ENCODE measurements at regions not wholly inside any gene's neighbourhood (a gene's known extent, or its start where the extent isn't known, plus 50 kb on each side); places are given as distances from the start of the nearest gene placed in this dataset.

DNA sequence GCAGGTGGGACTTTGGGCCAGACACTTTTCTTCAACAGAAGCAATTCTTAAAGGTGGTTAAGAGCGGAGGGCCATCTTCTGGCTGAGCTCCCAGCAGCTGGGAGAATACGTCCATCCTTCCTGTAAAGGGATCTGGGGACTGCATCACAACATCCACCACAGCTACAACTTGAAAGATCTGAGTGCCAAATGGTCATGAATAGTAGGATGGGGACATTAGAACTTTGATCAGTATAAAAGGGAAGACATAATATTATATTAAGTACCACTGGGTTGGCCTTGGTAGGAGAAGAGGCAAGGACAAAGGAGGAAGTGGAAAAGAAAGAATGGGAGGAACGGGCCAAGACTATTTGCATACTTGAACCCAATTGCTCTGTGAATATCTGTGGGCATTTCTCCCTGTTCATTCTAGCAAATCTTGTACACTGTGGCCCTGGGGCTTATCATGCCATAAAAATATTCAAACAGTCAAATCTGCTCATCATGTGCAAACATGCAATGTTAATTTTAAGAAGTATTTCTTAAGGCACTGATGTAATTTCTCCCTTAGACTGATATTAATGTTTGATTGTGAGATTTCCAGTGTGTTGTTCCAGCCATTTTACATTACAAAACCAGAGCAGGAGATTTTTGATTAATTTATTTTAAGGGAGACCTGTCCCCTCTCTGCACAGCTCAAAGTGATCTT is 65.5 kb upstream of the CREB5 start:
- no peak for FAIRE-seq
- Histone ChIP-seq H3K4me3 (ENCODE audit: low read depth in 1 of 3, low read length in 3 of 3) (no peak overlapping the region), H3K27me3 (ENCODE audit: control insufficient read depth in 3 of 3, insufficient read depth in 3 of 3, low read length in 3 of 3) (no peaks in the 10 kb centered on the region), H3K36me3 (ENCODE audit: control insufficient read depth in 3 of 3, insufficient read depth in 2 of 3, low read depth in 1 of 3, low read length in 3 of 3) (no peaks in the 10 kb centered on the region), H3K27ac (ENCODE audit: low read depth in 1 of 3, low read length in 2 of 3) (peak overlapping the region in 1 of 3 donors; percentile 20), H3K4me1 (ENCODE audit: control insufficient read depth in 3 of 3, insufficient read depth in 2 of 3, low read depth in 1 of 3, low read length in 2 of 3) (peaks cover 0 to 15% (median 0%) of the 10 kb centered on the region in 3 donors), H3K9me3 (ENCODE audit: control insufficient read depth in 2 of 2, insufficient read depth in 1 of 2, low read depth in 1 of 2, low read length in 1 of 2) (no peaks in the 10 kb centered on the region)
- no peak for DNase-seq
- 73 to 87% (median 78%) methylated on average over 3 of the region's 3 CpGs for WGBS, 3 donors

DNA sequence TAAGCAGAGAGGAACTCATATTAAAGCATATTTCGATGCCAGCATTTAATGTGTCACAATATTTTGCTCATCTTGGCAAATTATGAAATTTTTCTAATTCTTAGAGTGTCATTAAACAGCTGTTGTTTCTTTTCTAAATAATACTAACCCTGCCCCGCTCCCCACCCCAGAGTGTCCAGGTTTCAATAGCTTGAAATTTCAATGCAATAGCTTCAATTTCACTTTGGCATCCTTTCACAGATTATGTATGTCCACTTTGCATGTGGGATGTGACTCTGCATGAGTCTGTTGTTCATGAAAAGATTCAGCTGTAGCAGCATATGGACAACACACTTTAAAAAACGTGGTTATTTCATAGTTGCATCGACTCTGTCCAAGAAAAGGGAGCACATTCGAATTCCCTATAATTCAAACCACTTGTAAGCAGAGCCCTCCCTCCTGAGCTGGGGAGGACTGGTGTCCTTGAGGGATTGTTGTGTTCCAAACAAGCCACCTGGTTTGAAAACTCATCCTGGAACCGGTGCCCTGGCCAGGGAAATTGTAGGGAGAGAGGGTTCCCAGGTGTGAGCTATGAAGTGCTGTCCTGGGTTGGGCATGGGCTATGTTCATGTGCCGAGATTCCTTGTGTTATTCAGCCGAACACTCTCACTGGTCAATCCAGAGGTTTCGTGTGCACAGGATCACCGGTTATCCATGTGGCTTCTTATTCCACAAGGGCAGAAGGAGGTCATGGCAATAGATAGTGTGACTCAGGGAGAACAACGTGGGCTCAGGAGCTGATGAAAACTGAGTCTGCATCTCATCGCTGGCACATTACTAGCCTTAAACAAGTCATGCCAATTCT is 64.6 kb upstream of the CREB5 start:
- Histone ChIP-seq H3K4me3 (ENCODE audit: low read depth in 1 of 3, low read length in 3 of 3) (no peak overlapping the region), H3K9me3 (ENCODE audit: control insufficient read depth in 2 of 2, insufficient read depth in 1 of 2, low read depth in 1 of 2, low read length in 1 of 2) (no peaks in the 10 kb centered on the region), H3K27me3 (ENCODE audit: control insufficient read depth in 3 of 3, insufficient read depth in 3 of 3, low read length in 3 of 3) (no peaks in the 10 kb centered on the region), H3K36me3 (ENCODE audit: control insufficient read depth in 3 of 3, insufficient read depth in 2 of 3, low read depth in 1 of 3, low read length in 3 of 3) (no peaks in the 10 kb centered on the region), H3K27ac (ENCODE audit: low read depth in 1 of 3, low read length in 2 of 3) (no peak overlapping the region), H3K4me1 (ENCODE audit: control insufficient read depth in 3 of 3, insufficient read depth in 2 of 3, low read depth in 1 of 3, low read length in 2 of 3) (peaks cover 0 to 17% (median 0%) of the 10 kb centered on the region in 3 donors)
- DNase-seq (no peak), FAIRE-seq (no peak)
- 72 to 81% (median 76%) methylated on average over 12 of the region's 12 CpGs for WGBS, 3 donors

DNA sequence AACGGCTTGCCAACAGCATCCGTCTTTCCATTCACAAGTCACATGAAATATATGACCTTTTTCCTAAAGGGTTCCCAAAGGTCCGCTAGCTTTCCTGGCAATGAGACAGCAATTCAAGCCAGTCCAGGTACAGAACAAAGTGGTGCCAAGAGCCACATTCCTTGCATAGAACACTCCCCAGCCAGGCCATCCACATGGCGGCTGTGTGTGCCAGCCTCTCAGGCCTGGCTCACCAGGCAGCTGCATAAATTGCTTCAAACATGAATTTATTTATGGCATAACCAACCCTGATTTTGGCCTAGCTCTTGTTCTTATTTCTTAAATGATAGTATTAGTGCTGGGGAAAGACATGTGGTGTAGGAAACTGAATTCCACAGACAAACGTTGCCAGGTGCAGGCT is 63.7 kb upstream of the CREB5 start:
- H3K4me3 ChIP-seq (ENCODE audit: low read depth in 1 of 3, low read length in 3 of 3), result no peak overlapping the region
- peaks cover 0 to 17% (median 0%) of the 10 kb centered on the region in 3 donors for H3K4me1 ChIP-seq (ENCODE audit: control insufficient read depth in 3 of 3, insufficient read depth in 2 of 3, low read depth in 1 of 3, low read length in 2 of 3)
- DNase-seq, result no peak
- no peak overlapping the region for H3K27ac ChIP-seq (ENCODE audit: low read depth in 1 of 3, low read length in 2 of 3)
- no peak for FAIRE-seq
- no peaks in the 10 kb centered on the region for H3K36me3 ChIP-seq (ENCODE audit: control insufficient read depth in 3 of 3, insufficient read depth in 2 of 3, low read depth in 1 of 3, low read length in 3 of 3)
- 76 to 82% (median 77%) methylated on average over 5 of the region's 5 CpGs for WGBS, 3 donors
- H3K27me3 ChIP-seq (ENCODE audit: control insufficient read depth in 3 of 3, insufficient read depth in 3 of 3, low read length in 3 of 3), result no peaks in the 10 kb centered on the region
- H3K9me3 ChIP-seq (ENCODE audit: control insufficient read depth in 2 of 2, insufficient read depth in 1 of 2, low read depth in 1 of 2, low read length in 1 of 2), result no peaks in the 10 kb centered on the region

DNA sequence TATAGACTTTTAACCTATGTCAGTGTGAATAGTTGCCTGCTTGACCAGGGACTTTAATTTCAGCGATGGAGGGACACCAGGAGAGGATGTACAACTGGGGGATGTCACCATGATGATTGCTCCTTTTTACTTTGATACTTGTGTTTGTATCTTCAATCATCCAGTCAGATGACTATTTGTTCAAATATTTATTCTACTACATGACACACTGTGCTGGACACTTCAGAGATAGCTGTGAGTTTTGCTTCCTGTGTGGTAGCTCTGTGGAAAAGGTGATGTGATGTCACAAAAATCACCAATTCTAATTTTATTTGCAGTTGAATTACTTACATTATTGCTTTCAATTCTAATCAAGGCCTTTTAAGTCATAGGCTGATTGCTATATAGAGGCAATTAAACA is 62.7 kb upstream of the CREB5 start:
- no peaks in the 10 kb centered on the region for H3K36me3 ChIP-seq (ENCODE audit: control insufficient read depth in 3 of 3, insufficient read depth in 2 of 3, low read depth in 1 of 3, low read length in 3 of 3)
- no peak overlapping the region for H3K27ac ChIP-seq (ENCODE audit: low read depth in 1 of 3, low read length in 2 of 3)
- no peaks in the 10 kb centered on the region for H3K27me3 ChIP-seq (ENCODE audit: control insufficient read depth in 3 of 3, insufficient read depth in 3 of 3, low read length in 3 of 3)
- DNase-seq (no peak), FAIRE-seq (no peak)
- 53 to 97% (median 86%) methylated on average over 1 of the region's 1 CpG for WGBS, 3 donors
- H3K4me3 ChIP-seq (ENCODE audit: low read depth in 1 of 3, low read length in 3 of 3), result no peak overlapping the region
- peaks cover 0 to 17% (median 0%) of the 10 kb centered on the region in 3 donors for H3K4me1 ChIP-seq (ENCODE audit: control insufficient read depth in 3 of 3, insufficient read depth in 2 of 3, low read depth in 1 of 3, low read length in 2 of 3)
- no peaks in the 10 kb centered on the region for H3K9me3 ChIP-seq (ENCODE audit: control insufficient read depth in 2 of 2, insufficient read depth in 1 of 2, low read depth in 1 of 2, low read length in 1 of 2)

DNA sequence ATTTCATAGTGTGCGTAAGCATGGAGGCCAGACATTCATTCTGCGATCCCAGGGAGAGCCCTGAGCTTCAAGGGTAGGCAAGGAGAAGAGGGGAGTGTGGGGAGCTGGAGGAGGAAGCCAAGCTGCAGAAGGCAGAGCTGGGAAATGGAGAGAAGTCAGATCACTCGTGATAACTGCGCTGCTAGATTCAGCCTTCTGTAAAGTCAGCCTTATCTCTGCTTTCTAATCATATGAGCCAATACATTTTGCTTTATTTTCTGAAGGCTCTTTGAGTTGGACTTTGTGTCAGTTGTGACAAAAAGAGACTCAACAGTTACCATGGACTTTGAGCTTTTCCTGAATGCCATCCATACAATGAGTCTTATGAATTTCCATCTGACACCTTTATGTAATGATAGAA is 61.7 kb upstream of the CREB5 start:
- H3K36me3 ChIP-seq (ENCODE audit: control insufficient read depth in 3 of 3, insufficient read depth in 2 of 3, low read depth in 1 of 3, low read length in 3 of 3), result no peaks in the 10 kb centered on the region
- H3K9me3 ChIP-seq (ENCODE audit: control insufficient read depth in 2 of 2, insufficient read depth in 1 of 2, low read depth in 1 of 2, low read length in 1 of 2), result no peaks in the 10 kb centered on the region
- no peaks in the 10 kb centered on the region for H3K27me3 ChIP-seq (ENCODE audit: control insufficient read depth in 3 of 3, insufficient read depth in 3 of 3, low read length in 3 of 3)
- no peak overlapping the region for H3K4me3 ChIP-seq (ENCODE audit: low read depth in 1 of 3, low read length in 3 of 3)
- peak overlapping the region in 1 of 3 donors; percentile 49 for H3K27ac ChIP-seq (ENCODE audit: low read depth in 1 of 3, low read length in 2 of 3)
- peaks cover 0 to 22% (median 0%) of the 10 kb centered on the region in 3 donors for H3K4me1 ChIP-seq (ENCODE audit: control insufficient read depth in 3 of 3, insufficient read depth in 2 of 3, low read depth in 1 of 3, low read length in 2 of 3)
- FAIRE-seq (no peak), DNase-seq (peak; percentile 13 to 77)
- WGBS, 3 donors, result 51 to 78% (median 62%) methylated on average over 4 of the region's 4 CpGs

DNA sequence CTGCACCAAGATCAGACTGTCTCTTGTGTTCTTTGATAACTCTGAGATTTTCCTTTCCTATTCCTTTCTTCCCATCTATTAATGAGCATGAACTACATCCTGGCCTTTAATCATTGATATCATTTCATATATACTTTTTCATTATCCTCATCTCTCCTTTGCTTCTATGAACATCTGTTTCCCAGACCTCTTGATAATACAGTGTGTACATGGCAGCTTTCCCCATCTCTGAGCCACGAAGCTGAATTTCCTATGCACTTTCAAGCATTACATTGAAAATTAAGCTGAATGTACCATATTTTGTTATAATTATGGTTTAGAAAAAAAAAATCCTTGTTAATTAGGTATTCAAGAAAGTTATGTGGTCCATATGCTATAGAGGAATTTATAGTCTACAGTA is 60.9 kb upstream of the CREB5 start:
- Histone ChIP-seq H3K9me3 (ENCODE audit: control insufficient read depth in 2 of 2, insufficient read depth in 1 of 2, low read depth in 1 of 2, low read length in 1 of 2) (no peaks in the 10 kb centered on the region), H3K4me3 (ENCODE audit: low read depth in 1 of 3, low read length in 3 of 3) (no peak overlapping the region), H3K27me3 (ENCODE audit: control insufficient read depth in 3 of 3, insufficient read depth in 3 of 3, low read length in 3 of 3) (no peaks in the 10 kb centered on the region), H3K36me3 (ENCODE audit: control insufficient read depth in 3 of 3, insufficient read depth in 2 of 3, low read depth in 1 of 3, low read length in 3 of 3) (no peaks in the 10 kb centered on the region), H3K27ac (ENCODE audit: low read depth in 1 of 3, low read length in 2 of 3) (no peak overlapping the region), H3K4me1 (ENCODE audit: control insufficient read depth in 3 of 3, insufficient read depth in 2 of 3, low read depth in 1 of 3, low read length in 2 of 3) (peaks cover 0 to 28% (median 0%) of the 10 kb centered on the region in 3 donors)
- no peak for DNase-seq
- no peak for FAIRE-seq
- 61 to 80% (median 75%) methylated on average over 1 of the region's 1 CpG for WGBS, 3 donors

DNA sequence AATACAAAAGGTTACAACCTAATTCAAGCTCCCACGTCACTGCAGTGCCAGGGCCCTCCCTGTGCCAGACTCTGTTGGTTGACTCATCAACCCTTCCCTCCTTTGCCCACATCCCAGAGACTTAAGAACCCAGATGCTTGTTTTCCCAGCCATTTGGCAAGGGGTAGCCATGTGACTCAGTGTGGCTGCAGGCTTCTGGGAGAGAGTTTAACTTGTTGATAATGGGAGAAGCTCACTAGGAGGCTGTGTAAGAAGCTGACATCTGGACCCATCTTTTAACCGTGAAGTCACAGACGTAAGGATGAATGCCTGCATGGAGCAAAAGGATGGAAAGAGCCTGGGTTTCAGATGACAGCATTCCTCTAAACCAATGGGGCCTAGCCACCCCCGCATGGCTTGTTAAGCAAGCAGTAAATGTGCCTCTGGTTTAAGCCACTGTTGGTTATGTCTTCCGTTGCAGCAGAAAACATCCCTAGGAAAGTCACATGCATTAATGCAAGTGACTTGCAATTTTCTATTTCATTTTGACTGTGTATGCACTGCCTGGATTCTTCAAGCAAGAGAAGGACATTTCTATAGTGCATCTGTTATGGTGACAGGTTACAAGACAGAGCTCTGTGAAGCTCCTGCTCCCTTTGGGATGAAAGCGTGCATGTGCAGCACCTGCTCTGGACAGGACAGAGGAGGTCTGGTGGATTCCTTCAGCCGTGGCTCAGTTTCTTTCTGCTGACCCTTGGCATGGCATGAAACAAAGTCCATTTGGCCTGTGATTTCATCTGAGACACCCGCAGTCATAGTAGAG is 57.5 kb upstream of the CREB5 start:
- WGBS, 3 donors, result 74 to 83% (median 78%) methylated on average over 8 of the region's 8 CpGs
- Histone ChIP-seq H3K27ac (ENCODE audit: low read depth in 1 of 3, low read length in 2 of 3) (peak overlapping the region in 1 of 3 donors; percentile 64), H3K4me3 (ENCODE audit: low read depth in 1 of 3, low read length in 3 of 3) (no peak overlapping the region), H3K9me3 (ENCODE audit: control insufficient read depth in 2 of 2, insufficient read depth in 1 of 2, low read depth in 1 of 2, low read length in 1 of 2) (no peaks in the 10 kb centered on the region), H3K36me3 (ENCODE audit: control insufficient read depth in 3 of 3, insufficient read depth in 2 of 3, low read depth in 1 of 3, low read length in 3 of 3) (no peaks in the 10 kb centered on the region), H3K27me3 (ENCODE audit: control insufficient read depth in 3 of 3, insufficient read depth in 3 of 3, low read length in 3 of 3) (no peaks in the 10 kb centered on the region), H3K4me1 (ENCODE audit: control insufficient read depth in 3 of 3, insufficient read depth in 2 of 3, low read depth in 1 of 3, low read length in 2 of 3) (peaks cover 0 to 27% (median 0%) of the 10 kb centered on the region in 3 donors)
- FAIRE-seq (no peak), DNase-seq (peak in 1 of 2 donors; percentile 16)

DNA sequence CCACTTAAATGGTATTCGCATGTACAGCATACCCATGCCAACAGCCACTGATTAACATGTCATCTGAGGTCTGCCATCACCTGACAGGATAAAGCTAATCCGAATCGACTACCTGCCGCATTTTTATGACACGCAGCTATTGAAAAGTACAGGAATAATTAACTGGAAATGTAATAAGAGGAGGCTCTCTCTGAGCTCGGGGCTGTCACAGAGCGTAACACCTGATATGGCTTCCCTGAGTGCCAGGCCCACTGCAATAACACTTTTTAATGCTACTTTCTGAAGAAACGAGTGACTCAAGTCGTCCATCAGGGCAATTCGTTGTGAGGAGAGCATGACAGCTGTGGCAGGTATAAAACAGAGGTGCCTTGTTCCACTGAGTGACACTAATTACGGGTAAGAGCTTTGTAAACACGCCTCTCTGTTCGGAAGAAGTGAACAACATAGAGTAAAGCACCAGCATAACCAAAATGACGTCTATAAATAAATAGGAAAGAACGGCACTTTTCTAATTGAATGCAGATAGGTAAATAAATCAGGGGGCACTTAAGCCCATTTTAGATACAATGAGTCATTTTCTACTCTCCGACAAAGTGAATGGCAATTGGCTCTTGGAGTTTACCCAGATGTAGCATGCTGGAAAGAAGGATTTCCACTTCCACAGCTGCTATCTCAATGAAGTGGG is 56.5 kb upstream of the CREB5 start:
- H3K27ac ChIP-seq (ENCODE audit: low read depth in 1 of 3, low read length in 2 of 3), result peak overlapping the region in 1 of 3 donors; percentile 64
- no peaks in the 10 kb centered on the region for H3K36me3 ChIP-seq (ENCODE audit: control insufficient read depth in 3 of 3, insufficient read depth in 2 of 3, low read depth in 1 of 3, low read length in 3 of 3)
- FAIRE-seq (no peak), DNase-seq (peak in 1 of 2 donors; percentile 85)
- H3K9me3 ChIP-seq (ENCODE audit: control insufficient read depth in 2 of 2, insufficient read depth in 1 of 2, low read depth in 1 of 2, low read length in 1 of 2), result no peaks in the 10 kb centered on the region
- H3K4me3 ChIP-seq (ENCODE audit: low read depth in 1 of 3, low read length in 3 of 3), result no peak overlapping the region
- H3K27me3 ChIP-seq (ENCODE audit: control insufficient read depth in 3 of 3, insufficient read depth in 3 of 3, low read length in 3 of 3), result no peaks in the 10 kb centered on the region
- 19 to 56% (median 32%) methylated on average over 16 of the region's 16 CpGs for WGBS, 3 donors
- H3K4me1 ChIP-seq (ENCODE audit: control insufficient read depth in 3 of 3, insufficient read depth in 2 of 3, low read depth in 1 of 3, low read length in 2 of 3), result peaks cover 0 to 20% (median 0%) of the 10 kb centered on the region in 3 donors

Measured in small intestine (tissue), 7 donors.